Activated CD8-positive, alpha-beta memory T cell treated with anti-CD3 and anti-CD28 coated beads, Interleukin-2, amount 50 U/mL, for 4 hours (primary cell): ENCODE measurements at regions not wholly inside any gene's neighbourhood (a gene's known extent, or its start where the extent isn't known, plus 50 kb on each side); places are given as distances from the start of the nearest gene placed in this dataset.

Experiments
- DNase-seq: peaks from one replicate; pipeline ENCODE4 v3.0.0-alpha.2; 2020

DNA sequence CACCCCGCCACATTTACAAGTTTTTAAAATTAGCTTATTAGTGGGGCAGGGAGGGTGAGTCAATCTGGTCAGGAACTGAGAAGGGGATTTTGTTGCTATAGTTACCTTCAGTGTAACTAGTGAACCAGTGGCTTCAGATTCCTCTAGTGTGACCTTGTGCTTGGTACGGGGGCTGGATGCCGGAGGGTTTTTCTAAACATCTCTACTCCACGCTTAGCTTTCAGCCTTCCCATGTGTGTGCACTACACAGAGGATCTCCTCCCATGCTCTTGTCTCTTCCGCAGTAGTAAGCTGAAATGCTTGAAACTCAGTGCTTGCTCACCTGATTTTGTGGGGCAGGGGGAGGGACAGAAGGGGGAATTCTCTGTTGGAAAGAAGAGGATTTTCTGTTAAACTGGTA, 67.9 kb upstream of the AKAP13 start:
- no peak for DNase-seq

DNA sequence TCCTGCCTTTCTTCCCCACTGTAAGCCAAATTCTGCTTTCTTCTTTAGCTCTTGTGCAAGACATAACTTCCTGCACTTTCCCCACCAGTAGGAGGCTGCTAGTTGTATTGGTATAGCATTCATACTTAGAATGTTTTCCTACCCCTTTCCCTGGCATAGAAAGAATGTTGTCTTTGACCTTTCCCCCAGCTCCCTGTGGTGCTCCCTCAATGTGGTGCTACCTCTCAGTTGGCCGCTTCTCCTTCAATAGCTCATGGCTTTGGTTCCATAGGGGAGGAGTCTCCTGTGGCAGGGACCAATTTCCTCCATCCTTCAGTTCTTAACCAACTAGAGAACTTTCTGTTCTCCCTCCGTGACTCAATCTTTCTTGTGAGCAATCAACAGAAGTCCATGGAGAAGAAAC, 67.5 kb upstream of the AKAP13 start:
- DNase-seq: no peak

DNA sequence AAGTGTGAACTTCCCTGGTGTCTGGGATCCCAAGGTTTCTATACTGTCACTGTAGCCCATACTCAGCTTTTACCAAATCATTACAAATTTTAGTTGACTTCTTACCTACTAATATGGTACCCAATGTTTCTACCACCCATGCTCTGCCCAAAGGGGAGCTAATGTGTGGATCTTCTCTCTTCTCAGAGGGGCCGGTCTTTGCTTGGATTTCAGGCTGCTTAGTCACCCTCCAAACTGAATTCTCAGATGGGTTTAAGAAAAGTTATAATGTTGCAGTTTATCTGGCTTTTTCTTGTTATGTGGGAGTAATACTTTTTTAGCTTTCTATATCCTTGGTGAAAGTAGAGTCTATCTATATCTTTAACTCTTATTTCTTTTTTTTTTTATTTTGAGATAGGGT, 67.1 kb upstream of the AKAP13 start:
- no peak for DNase-seq

DNA sequence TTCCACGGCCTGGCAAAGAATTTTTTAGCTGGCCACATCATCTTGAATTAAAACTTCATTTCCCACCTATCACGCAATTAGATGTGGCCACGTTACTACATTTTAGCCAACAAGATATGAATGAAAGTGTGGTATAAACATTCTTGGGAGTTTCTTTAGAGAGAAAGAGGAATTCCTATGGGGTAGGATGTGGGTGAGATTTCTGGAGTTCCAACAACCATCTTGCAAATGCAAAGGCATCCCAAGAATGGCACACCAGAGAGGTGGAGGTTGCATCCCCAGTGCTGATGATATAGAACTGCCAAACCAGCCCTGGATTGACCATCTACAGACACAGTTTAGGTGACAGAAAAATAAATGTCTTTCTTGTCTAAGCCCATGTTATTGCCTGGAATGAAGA, 66.3 kb upstream of the AKAP13 start:
- no peak for DNase-seq

DNA sequence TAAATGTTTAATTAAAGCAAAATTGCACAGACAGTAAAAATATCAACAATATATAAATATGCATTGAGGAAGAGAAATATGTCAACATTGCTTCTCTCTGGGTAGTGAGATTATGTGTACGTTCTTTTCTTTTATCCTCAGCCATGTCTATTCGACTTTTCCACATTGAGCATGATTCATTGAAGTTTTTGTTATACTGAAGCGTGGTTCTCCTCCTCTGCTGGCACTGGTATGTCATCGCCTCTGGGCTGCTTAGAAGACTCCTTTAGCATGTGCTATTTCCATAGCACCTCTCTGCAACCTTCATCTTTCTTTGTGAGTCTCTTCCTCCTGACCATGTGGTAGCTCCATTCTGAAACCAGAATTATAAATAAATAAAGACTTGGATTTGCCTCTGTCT, 65.8 kb upstream of the AKAP13 start:
- no peak for DNase-seq

DNA sequence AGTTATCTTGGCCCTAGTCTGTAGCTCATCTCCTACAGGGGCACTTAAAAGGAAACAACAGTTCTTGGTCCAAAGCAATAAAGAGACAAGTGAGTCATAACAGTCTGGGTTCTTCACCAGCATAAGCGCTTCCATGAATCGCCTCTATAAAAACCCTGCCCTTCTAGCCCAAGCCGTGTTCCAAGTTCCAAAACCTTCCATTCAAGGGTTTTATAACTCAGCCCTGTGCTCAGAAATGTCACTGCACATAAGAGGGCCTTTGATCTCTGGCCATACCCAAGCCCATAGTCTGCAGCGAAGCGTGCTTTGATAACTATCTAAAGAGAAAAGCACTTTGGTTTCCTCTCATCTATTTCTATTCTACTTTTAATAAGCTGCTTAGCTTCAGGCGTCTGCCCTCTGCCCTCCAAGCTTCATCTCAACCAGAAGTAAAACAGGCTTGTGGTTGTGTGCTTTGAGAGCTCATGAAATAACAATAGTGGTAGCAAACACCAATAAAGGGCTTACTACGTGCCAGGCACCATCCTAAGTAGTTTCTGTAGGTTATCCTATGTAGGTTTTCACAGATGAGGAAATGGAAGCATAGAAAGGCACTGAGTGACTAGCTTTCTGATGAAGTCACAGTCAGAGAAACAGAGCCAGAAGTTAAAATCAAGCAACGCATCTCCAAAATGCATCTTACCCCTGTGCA, 64.0 kb upstream of the AKAP13 start:
- peak; percentile 23 for DNase-seq

DNA sequence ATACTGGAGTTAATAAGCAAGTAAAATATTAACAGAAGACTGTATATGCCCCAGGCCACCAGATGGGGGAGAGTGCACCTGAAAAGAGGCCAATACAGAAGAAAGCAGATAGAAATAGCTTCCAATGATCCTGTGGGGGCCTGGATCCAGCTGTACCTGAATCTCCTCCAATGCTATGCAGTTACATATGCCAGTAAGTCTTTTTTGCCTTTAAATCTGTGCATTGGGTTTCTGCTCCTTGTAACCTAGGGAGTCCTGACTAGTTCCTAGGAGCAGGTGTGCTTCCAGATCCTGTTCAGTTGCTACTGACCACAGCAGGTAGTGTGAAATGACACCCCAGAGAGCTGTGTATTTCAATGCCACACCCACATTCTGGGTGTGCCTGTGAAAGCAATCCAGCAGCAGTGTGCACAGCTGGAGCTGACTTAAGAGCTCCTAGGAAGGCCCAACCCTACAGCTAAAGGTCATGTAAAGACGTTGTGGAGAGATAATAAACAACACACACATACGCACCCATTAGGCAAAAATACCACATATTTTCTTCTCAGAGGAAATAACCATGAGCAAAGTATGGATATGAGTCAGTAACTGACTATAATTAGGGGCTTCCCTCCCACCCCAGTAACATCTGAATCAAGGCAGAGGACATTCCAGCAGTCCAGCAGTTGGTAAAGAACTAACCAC, 62.2 kb upstream of the AKAP13 start:
- DNase-seq: no peak

DNA sequence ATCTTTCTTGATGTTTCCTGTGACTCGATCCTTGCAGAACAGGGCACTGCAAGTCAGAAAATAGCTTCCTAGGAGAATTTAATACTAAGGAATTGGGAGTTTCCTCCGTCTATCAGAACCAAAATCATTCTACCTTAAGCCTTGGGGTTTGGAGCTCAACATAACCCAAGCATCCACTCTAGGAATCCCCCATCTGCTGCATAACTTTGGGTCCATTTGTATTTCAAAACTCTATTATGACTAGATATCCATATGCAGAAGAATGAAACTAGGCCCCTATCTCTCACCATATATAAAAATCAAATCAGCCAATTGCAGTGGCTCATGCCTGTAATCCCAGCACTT, 61.7 kb upstream of the AKAP13 start:
- no peak for DNase-seq

DNA sequence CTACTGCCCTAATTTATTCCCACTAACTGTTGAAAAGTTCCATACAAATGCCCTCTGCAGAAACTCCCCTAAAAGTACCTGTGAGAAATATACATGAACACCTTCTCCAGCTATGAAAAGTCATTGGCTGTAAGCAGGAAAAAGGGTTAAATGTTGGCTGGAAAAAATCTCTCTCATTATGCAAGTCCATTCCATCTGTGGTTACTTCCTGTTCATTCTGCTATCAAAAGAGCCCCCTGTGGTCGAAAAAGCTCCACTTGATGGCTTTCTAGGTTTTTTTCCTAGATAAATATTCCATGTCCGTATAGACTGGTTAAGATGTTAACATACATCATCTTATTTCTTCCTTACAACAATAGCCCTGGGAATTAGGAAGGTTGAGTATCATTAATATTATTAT, 56.2 kb upstream of the AKAP13 start:
- no peak for DNase-seq

DNA sequence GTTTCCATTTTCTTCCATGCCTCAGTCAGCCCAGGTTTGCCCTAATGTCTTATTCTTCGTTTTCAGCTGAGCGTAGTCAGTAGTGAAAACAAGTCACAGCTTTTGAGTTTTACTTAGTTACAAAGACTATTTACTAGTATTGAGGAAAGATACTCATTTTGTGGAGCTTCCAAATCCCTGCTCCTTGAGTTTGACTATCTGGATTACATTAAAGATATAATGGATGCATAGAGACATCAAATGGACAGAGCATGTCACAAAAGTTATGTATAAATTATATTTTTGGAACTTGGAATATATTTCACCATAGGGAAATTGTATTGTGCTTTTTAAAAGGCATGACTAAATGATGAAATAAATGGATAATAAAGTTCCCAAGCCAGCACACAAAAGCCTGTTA, 54.6 kb upstream of the AKAP13 start:
- no peak for DNase-seq

DNA sequence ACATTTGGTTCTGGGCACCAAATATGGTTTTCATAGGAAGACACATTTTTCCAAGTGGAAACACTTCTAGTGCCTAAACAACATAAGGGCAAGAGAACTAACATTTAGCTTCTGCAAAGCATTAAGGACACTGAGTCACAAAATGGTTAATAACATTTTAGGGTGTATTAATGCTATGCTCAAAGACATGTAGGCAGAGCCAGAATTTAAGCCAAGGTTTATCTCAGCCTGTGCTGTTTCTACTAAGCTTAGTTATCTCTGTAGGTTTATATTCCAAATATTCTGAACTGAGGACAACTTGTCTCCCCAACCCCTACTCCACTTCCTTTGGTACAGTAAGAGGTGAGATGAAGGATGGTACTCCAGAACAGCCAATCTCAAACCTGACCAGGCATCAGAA, 54.1 kb upstream of the AKAP13 start:
- DNase-seq: no peak

DNA sequence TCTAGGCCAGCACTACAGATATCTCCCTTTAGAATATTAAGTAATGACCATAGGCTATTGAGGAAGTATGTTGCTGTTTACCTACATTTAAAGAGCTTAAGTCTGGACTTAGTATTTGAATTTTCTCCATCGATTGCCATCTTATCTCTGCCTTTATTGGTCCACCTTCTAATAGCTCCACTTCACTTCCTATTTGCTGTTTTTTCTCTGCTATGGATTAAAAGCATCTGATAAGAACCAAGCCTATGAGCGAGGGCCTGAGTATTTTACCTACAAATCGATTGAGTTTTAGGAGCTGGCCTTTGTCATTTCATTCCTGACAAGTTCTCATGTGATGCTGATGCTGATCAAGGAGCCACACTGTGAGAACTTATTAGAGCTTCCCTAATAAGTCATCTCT, 52.6 kb upstream of the AKAP13 start:
- no peak for DNase-seq

DNA sequence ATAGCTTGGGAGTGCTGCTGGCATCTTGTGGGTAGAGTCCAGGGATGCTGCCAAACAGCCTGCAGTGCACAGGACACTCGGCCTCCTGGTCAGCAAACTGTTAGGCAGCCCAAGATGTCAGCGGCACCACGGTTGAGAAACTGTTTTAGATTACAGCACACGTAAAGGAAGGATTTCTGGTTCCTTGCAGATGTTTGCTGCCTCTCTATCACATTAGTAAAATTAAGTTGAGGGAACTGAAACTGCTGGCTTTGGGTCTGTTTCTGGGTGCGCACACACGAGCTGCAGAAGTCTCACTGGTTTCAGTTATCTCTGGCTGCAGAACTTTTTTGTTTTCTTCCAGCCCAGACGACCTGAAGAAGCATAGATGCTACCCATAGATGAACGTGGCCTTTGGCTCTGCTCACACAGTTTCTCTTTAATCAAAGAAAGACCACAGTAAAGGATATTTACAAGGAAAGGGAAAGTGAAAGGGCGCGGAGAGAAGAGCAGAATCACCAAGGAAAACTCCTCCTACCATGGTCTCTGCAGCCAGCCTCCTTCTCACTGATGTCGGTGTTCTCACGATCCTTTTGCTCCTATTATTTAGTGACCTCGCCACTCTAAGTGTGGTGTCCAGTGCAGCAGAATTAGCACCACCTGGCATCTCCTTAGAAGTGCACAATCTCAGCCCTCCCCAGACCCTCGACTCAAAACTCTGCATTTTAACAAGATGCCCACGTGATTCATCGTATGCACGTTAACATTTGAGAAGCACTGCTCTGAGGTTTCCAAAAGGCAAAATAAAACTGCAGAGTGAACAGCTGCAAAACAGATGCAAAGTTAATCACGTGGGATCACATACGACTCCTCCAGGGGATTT, 50.6 kb upstream of the AKAP13 start:
- DNase-seq: peak; percentile 20
